GM23338 (cell line): ENCODE measurements at regions not wholly inside any gene's neighbourhood (a gene's known extent, or its start where the extent isn't known, plus 50 kb on each side); places are given as distances from the start of the nearest gene placed in this dataset.

Experiments
- ATAC-seq: fragments of 200-7000 bp; cut with Tn5 transposase; 3 replicates; pipeline ENCODE4 v1.9.1; 2020
- DNase-seq: peaks from one replicate; pipeline ENCODE4 v3.0.0-alpha.2; 2015; ENCODE audit warnings: low spot score
- H2AFZ ChIP-seq: fragments of 200-600 bp; sonication (generic); 2 replicates; pipeline ENCODE4 v1.8.0; 2016; ENCODE audit warnings: antibody characterized with exemption, mild to moderate bottlenecking, moderate library complexity
- H3F3A ChIP-seq: fragments of 200-600 bp; sonication (generic); replicated peaks from 2 replicates; pipeline ENCODE4 v1.8.0; 2017; ENCODE audit warnings: antibody characterized with exemption, mixed run types, low read depth
- H3K27ac ChIP-seq: fragments of 200-600 bp; sonication (generic); 2 replicates; pipeline ENCODE4 v1.6.1; 2016; ENCODE audit warnings: low read depth
- H3K27me3 ChIP-seq: fragments of 200-600 bp; sonication (generic); 2 replicates; pipeline ENCODE4 v1.8.0; 2016; ENCODE audit warnings: mild to moderate bottlenecking, mixed run types, moderate library complexity; ENCODE audit not compliant: insufficient read depth
- H3K36me3 ChIP-seq: fragments of 200-600 bp; sonication (generic); 2 replicates; pipeline ENCODE4 v1.8.0; 2016; ENCODE audit warnings: mild to moderate bottlenecking; ENCODE audit not compliant: insufficient read depth
- H3K4me1 ChIP-seq: fragments of 200-600 bp; sonication (generic); 2 replicates; pipeline ENCODE4 v1.8.0; 2016; ENCODE audit warnings: mild to moderate bottlenecking, moderate library complexity; ENCODE audit not compliant: insufficient read depth
- H3K4me2 ChIP-seq: fragments of 200-600 bp; sonication (generic); 2 replicates; pipeline ENCODE4 v1.7.1; 2017; ENCODE audit warnings: mixed run types
- H3K4me3 ChIP-seq: fragments of 200-600 bp; sonication (generic); 2 replicates; pipeline ENCODE4 v1.6.1; 2016; ENCODE audit warnings: mixed run types
- H3K79me2 ChIP-seq: fragments of 200-600 bp; sonication (generic); replicated peaks from 2 replicates; pipeline ENCODE4 v1.8.0; 2017; ENCODE audit warnings: mild to moderate bottlenecking; ENCODE audit not compliant: insufficient read depth
- H3K9me2 ChIP-seq: fragments of 200-600 bp; sonication (generic); 2 replicates; pipeline ENCODE4 v1.8.0; 2017; ENCODE audit not compliant: insufficient read depth
- H4K20me1 ChIP-seq: fragments of 200-600 bp; sonication (generic); replicated peaks from 2 replicates; pipeline ENCODE4 v1.8.0; 2017; ENCODE audit warnings: mild to moderate bottlenecking; ENCODE audit not compliant: insufficient read depth
- H3K27ac Mint-ChIP-seq: 2 replicates; pipeline ENCODE4 v1.8.0; 2020; ENCODE audit warnings: inconsistent platforms, mild to moderate bottlenecking, moderate library complexity, mixed read lengths
- H3K27me3 Mint-ChIP-seq: 3 replicates; pipeline ENCODE4 v1.8.0; 2022; ENCODE audit warnings: low read depth, mild to moderate bottlenecking, moderate library complexity, mixed read lengths, inconsistent platforms; ENCODE audit not compliant: insufficient read depth, poor library complexity
- H3K36me3 Mint-ChIP-seq: 3 replicates; pipeline ENCODE4 v1.8.0; 2021; ENCODE audit warnings: low read depth, mild to moderate bottlenecking, inconsistent platforms, moderate library complexity, mixed read lengths
- H3K4me1 Mint-ChIP-seq: 3 replicates; pipeline ENCODE4 v1.8.0; 2020; ENCODE audit warnings: mild to moderate bottlenecking, inconsistent platforms, mixed read lengths
- H3K4me3 Mint-ChIP-seq: 3 replicates; pipeline ENCODE4 v1.8.0; 2021; ENCODE audit warnings: moderate library complexity, mild to moderate bottlenecking, inconsistent platforms, mixed read lengths
- H3K9me3 Mint-ChIP-seq: 3 replicates; pipeline ENCODE4 v1.8.0; 2020; ENCODE audit warnings: moderate library complexity, mild to moderate bottlenecking, inconsistent platforms, mixed read lengths
- CREB1 ChIP-seq: fragments of 250-450 bp; sonication (Bioruptor Pico); IDR thresholded peaks from 2 replicates; pipeline ENCODE4 v1.5.0; 2020; ENCODE audit warnings: low read depth, mild to moderate bottlenecking, moderate library complexity
- CTCF ChIP-seq, 2 experiments: fragments of 200-600 bp in 1 of 2; sonication (generic) in 1 of 2; conservative IDR thresholded peaks; 2 replicates each; pipeline versions ENCODE4 v1.5.1 to v1.6.1; 2016 to 2017; ENCODE audit warnings: antibody characterized with exemption in 2 of 2, low read depth in 2 of 2, mild to moderate bottlenecking in 2 of 2, moderate library complexity in 1 of 2
- ETS1 ChIP-seq: IDR thresholded peaks from 2 replicates; pipeline ENCODE4 v1.6.1; 2016; ENCODE audit warnings: antibody characterized with exemption
- EZH2 ChIP-seq: fragments of 200-600 bp; sonication (generic); IDR thresholded peaks from one replicate; pipeline ENCODE4 v1.8.0; 2017; ENCODE audit warnings: antibody characterized with exemption, mild to moderate bottlenecking, low read depth; ENCODE audit not compliant: unreplicated experiment
- JUNB ChIP-seq: IDR thresholded peaks from one replicate; pipeline ENCODE4 v1.6.1; 2016; ENCODE audit warnings: antibody characterized with exemption; ENCODE audit not compliant: unreplicated experiment
- NANOG ChIP-seq: IDR thresholded peaks from 2 replicates; pipeline ENCODE4 v1.6.1; 2016; ENCODE audit warnings: antibody characterized with exemption, borderline replicate concordance
- POLR2AphosphoS5 ChIP-seq: IDR thresholded peaks from 2 replicates; pipeline ENCODE4 v1.6.1; 2016; ENCODE audit warnings: antibody characterized with exemption, low read depth
- REST ChIP-seq: IDR thresholded peaks from one replicate; pipeline ENCODE4 v1.6.1; 2018; ENCODE audit warnings: antibody characterized with exemption; ENCODE audit not compliant: unreplicated experiment
- ZNF114 ChIP-seq: fragments of 250-450 bp; sonication (Bioruptor Pico); IDR thresholded peaks from 2 replicates; pipeline ENCODE4 v1.5.0; 2020; ENCODE audit warnings: mild to moderate bottlenecking, moderate library complexity
- ZNF331 ChIP-seq: fragments of 250-450 bp; sonication (Bioruptor Pico); IDR thresholded peaks from 2 replicates; pipeline ENCODE4 v1.5.0; 2020; ENCODE audit warnings: low read depth, mild to moderate bottlenecking, moderate library complexity
- ZNF462 ChIP-seq: fragments of 250-450 bp; sonication (Bioruptor Pico); IDR thresholded peaks from 2 replicates; pipeline ENCODE4 v1.5.0; 2020; ENCODE audit warnings: mild to moderate bottlenecking, moderate library complexity

GRCh38 chr6:134719911-134720310 lies 230.0 kb downstream of the ALDH8A1 start:
- TF ChIP-seq JUNB (no peak), ZNF462 (CRISPR knock-in tag) (no peak), CTCF (conservative IDR thresholded peaks at IDR 0.05; ENCODE audit: low read depth in 2 of 2) (no peak), ETS1 (no peak), CREB1 (CRISPR knock-in tag) (no peak), NANOG (no peak), ZNF331 (CRISPR knock-in tag) (no peak), POLR2AphosphoS5 (no peak), REST (no peak), ZNF114 (CRISPR knock-in tag) (no peak), EZH2 (no peak)
- peak overlapping the region; percentile 57; the same call in 1 of the 2 replicates for H2AFZ ChIP-seq
- DNase-seq (no peak), ATAC-seq (no peak)
- no peaks in the 10 kb centered on the region for H3K4me1 ChIP-seq
- Mint-ChIP-seq H3K27me3 (peaks cover 4% of the 10 kb centered on the region), H3K4me3 (no peak overlapping the region), H3K9me3 (no peaks in the 10 kb centered on the region), H3K36me3 (no peaks in the 10 kb centered on the region), H3K4me1 (no peaks in the 10 kb centered on the region), H3K27ac (no peak overlapping the region)
- H3K27ac ChIP-seq, result no peak overlapping the region
- H3K36me3 ChIP-seq, result no peaks in the 10 kb centered on the region
- H3K9me2 ChIP-seq, result no peaks in the 10 kb centered on the region
- H3K4me2 ChIP-seq, result no peak overlapping the region
- H3F3A ChIP-seq, result no peaks in the 10 kb centered on the region
- no peaks in the 10 kb centered on the region for H3K27me3 ChIP-seq
- no peak overlapping the region for H3K4me3 ChIP-seq
- H4K20me1 ChIP-seq, result no peaks in the 10 kb centered on the region
- H3K79me2 ChIP-seq, result no peaks in the 10 kb centered on the region
